Gastroesophageal sphincter (tissue), 3 donors: ENCODE measurements at regions not wholly inside any gene's neighbourhood (a gene's known extent, or its start where the extent isn't known, plus 50 kb on each side); places are given as distances from the start of the nearest gene placed in this dataset.

ENCODE experiments used
- CTCF ChIP-seq, 4 experiments: fragments of 200-600 bp in 2 of 4; fragments of 450-650 bp in 2 of 4; sonication (generic) in 1 of 4; IDR thresholded peaks; one replicate each; pipeline ENCODE4 v1.5.1; 2017 to 2019; ENCODE audit warnings: antibody characterized with exemption in 4 of 4, mild to moderate bottlenecking in 2 of 4, moderate library complexity in 2 of 4
- EP300 ChIP-seq: sonication (generic); formaldehyde crosslinking; IDR thresholded peaks from one replicate; pipeline ENCODE4 v1.6.1; 2017; ENCODE audit warnings: antibody characterized with exemption, mild to moderate bottlenecking
- POLR2AphosphoS5 ChIP-seq: sonication (generic); formaldehyde crosslinking; IDR thresholded peaks from one replicate; pipeline ENCODE4 v1.6.1; 2017; ENCODE audit warnings: antibody characterized with exemption

DNA sequence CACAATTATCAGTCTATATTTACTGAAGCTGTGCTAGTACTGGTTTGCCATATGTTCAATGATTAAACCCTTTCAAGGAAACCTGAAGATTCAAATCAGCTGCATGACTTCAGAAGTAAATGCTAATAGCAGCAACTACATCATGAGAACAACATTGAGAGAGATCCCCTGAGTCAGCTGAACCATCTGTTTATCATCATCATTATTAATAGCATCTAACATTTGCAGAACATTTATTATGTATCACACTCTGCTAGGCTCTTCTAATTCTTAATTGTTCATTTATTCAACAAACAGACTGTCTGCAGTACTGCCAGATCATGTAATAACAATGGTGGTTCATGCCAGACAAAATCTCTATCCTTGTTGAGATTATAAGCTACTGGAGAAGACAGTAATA, 157.4 kb downstream of the KLHL28 start:
- TF ChIP-seq POLR2AphosphoS5 (no peak), CTCF (IDR thresholded peaks at IDR 0.05) (no peak), EP300 (no peak)
